HCT116 (cell line): ENCODE measurements at regions not wholly inside any gene's neighbourhood (a gene's known extent, or its start where the extent isn't known, plus 50 kb on each side); places are given as distances from the start of the nearest gene placed in this dataset.

Experiments
- ATAC-seq: fragments of 200-7000 bp; cut with Tn5 transposase; 2 replicates; pipeline ENCODE4 v1.9.1; 2020; ENCODE audit warnings: mild to moderate bottlenecking, moderate library complexity
- BruUV-seq: library from RNA; stranded (reverse); fragments of 400-500 nt; replicated peaks from 2 replicates; lab custom pipeline; 2021; lab: Mats Ljungman, UMichigan
- CTCF ChIA-PET: fragments of 300-600 bp; sonication (Branson Sonifier 250); formaldehyde crosslinking; loops from one replicate; lab custom pipeline; 2021; ENCODE audit warnings: antibody characterized with exemption; lab: Charles Lee
- POLR2A ChIA-PET: fragments of 300-600, 350-600 bp; sonication (Branson Sonifier 250); formaldehyde crosslinking; loops from one replicate; lab custom pipeline; 2021; ENCODE audit warnings: antibody characterized with exemption; lab: Charles Lee
- RAD21 ChIA-PET, 2 experiments: fragments of 300-600 bp; sonication (Branson Sonifier 250); formaldehyde crosslinking; loops; one replicate each; lab custom pipeline; 2023; ENCODE audit warnings: low total read pairs in 2 of 2; ENCODE audit not compliant: uncharacterized antibody in 2 of 2, unreplicated experiment in 2 of 2, low non-redundant PET in 1 of 2; lab: Charles Lee
- DNase-seq: peaks from one replicate; pipeline ENCODE4 v3.0.0-alpha.2; 2010; ENCODE audit warnings: low read depth, low spot score
- H2AFZ ChIP-seq: fragments of 200-600 bp; shearing (Covaris generic), sonication (generic); 2 replicates; pipeline ENCODE4 v1.6.1; 2017; ENCODE audit warnings: low read depth, mixed run types, mixed read lengths, antibody characterized with exemption, low read length; ENCODE audit not compliant: poor library complexity, severe bottlenecking
- H3K27ac ChIP-seq: 2 replicates; pipeline ENCODE4 v1.5.1; 2012; ENCODE audit warnings: low read depth, low read length
- H3K27me3 ChIP-seq: fragments of 200-600 bp; sonication (generic); 2 replicates; pipeline ENCODE4 v1.6.1; 2016; ENCODE audit warnings: mixed run types, low read length, mixed read lengths; ENCODE audit not compliant: insufficient read depth
- H3K36me3 ChIP-seq, 2 experiments: fragments of 200-500 bp in 1 of 2; fragments of 200-600 bp in 1 of 2; sonication (Bioruptor generic) in 1 of 2; sonication (generic) in 1 of 2; 2 replicates each; pipeline versions ENCODE4 v1.5.1 to v1.6.1; 2014 to 2016; ENCODE audit warnings: low read length in 2 of 2, inconsistent platforms in 1 of 2, mixed read lengths in 1 of 2, mixed run types in 1 of 2; ENCODE audit not compliant: insufficient read depth in 2 of 2, control insufficient read depth in 1 of 2
- H3K4me1 ChIP-seq, 2 experiments: fragments of 200-600 bp in 1 of 2; sonication (generic) in 1 of 2; 2 replicates each; pipeline versions ENCODE4 v1.5.1 to v1.6.1; 2012 to 2017; ENCODE audit warnings: low read length in 2 of 2, inconsistent platforms in 1 of 2, mild to moderate bottlenecking in 1 of 2, mixed read lengths in 1 of 2, mixed run types in 1 of 2, moderate library complexity in 1 of 2; ENCODE audit not compliant: insufficient read depth in 2 of 2, control insufficient read depth in 1 of 2
- H3K4me2 ChIP-seq: fragments of 200-600 bp; sonication (generic); 2 replicates; pipeline ENCODE4 v1.6.1; 2017; ENCODE audit warnings: mixed run types, low read length, mixed read lengths
- H3K4me3 ChIP-seq, 2 experiments: fragments of 200-600 bp in 1 of 2; sonication (generic) in 1 of 2; replicated peaks in 1 of 2; 2 replicates each; pipeline ENCODE4 v1.5.1; 2011 to 2016; ENCODE audit warnings: low read length in 2 of 2, control low read depth in 1 of 2, low read depth in 1 of 2, mild to moderate bottlenecking in 1 of 2, mixed read lengths in 1 of 2, mixed run types in 1 of 2
- H3K79me2 ChIP-seq: fragments of 200-600 bp; sonication (generic); 2 replicates; pipeline ENCODE4 v1.6.1; 2017; ENCODE audit warnings: mild to moderate bottlenecking, mixed run types, low read length, moderate library complexity, mixed read lengths; ENCODE audit not compliant: insufficient read depth
- H3K9ac ChIP-seq: fragments of 200-600 bp; sonication (generic); 2 replicates; pipeline ENCODE4 v1.6.1; 2016; ENCODE audit warnings: low read length, mixed read lengths
- H3K9me2 ChIP-seq: fragments of 200-600 bp; sonication (generic), shearing (Covaris generic); 2 replicates; pipeline ENCODE4 v1.6.1; 2017; ENCODE audit warnings: mixed run types, mild to moderate bottlenecking, moderate library complexity; ENCODE audit not compliant: insufficient read depth
- H3K9me3 ChIP-seq, 2 experiments: fragments of 200-500 bp in 1 of 2; fragments of 200-600 bp in 1 of 2; sonication (Bioruptor generic) in 1 of 2; sonication (generic) in 1 of 2; 2 replicates each; pipeline ENCODE4 v1.6.1; 2014 to 2017; ENCODE audit warnings: low read length in 2 of 2, mixed read lengths in 2 of 2, inconsistent platforms in 1 of 2, low read depth in 1 of 2, mild to moderate bottlenecking in 1 of 2, mixed run types in 1 of 2, moderate library complexity in 1 of 2; ENCODE audit not compliant: control insufficient read depth in 1 of 2, insufficient read depth in 1 of 2
- H4K20me1 ChIP-seq: fragments of 200-600 bp; sonication (generic), shearing (Covaris generic); 2 replicates; pipeline ENCODE4 v1.6.1; 2017; ENCODE audit warnings: mixed run types, mild to moderate bottlenecking, moderate library complexity; ENCODE audit not compliant: insufficient read depth
- CBX3 ChIP-seq: IDR thresholded peaks from 2 replicates; pipeline ENCODE4 v1.6.1; 2012; ENCODE audit warnings: low read depth
- EGR1 ChIP-seq: IDR thresholded peaks from 2 replicates; pipeline ENCODE4 v1.6.1; 2012; ENCODE audit warnings: low read depth
- ELF1 ChIP-seq: IDR thresholded peaks from 2 replicates; pipeline ENCODE4 v1.6.1; 2012; ENCODE audit warnings: low read depth, borderline replicate concordance
- EZH2phosphoT487 ChIP-seq: fragments of 200-600 bp; IDR thresholded peaks from 2 replicates; pipeline ENCODE4 v1.6.1; 2018; ENCODE audit warnings: antibody characterized with exemption, borderline replicate concordance
- FOSL1 ChIP-seq: IDR thresholded peaks from 2 replicates; pipeline ENCODE4 v1.6.1; 2012; ENCODE audit warnings: low read depth
- JUND ChIP-seq: IDR thresholded peaks from 2 replicates; pipeline ENCODE4 v1.6.1; 2012
- POLR2A ChIP-seq: IDR thresholded peaks from 2 replicates; pipeline ENCODE4 v1.7.0; 2011; ENCODE audit warnings: borderline replicate concordance; ENCODE audit not compliant: insufficient read depth, insufficient read length; ENCODE audit errors: extremely low read depth
- POLR2AphosphoS5 ChIP-seq: IDR thresholded peaks from 2 replicates; pipeline ENCODE4 v1.6.1; 2011; ENCODE audit warnings: mild to moderate bottlenecking, low read depth, low read length, moderate library complexity
- RAD21 ChIP-seq: IDR thresholded peaks from 2 replicates; pipeline ENCODE4 v1.6.1; 2012; ENCODE audit warnings: low read depth, mild to moderate bottlenecking
- SIN3A ChIP-seq: IDR thresholded peaks from 2 replicates; pipeline ENCODE4 v1.6.1; 2012; ENCODE audit warnings: low read depth
- YY1 ChIP-seq: IDR thresholded peaks from 2 replicates; pipeline ENCODE4 v1.6.1; 2011; ENCODE audit warnings: low read length, low read depth, moderate library complexity, mild to moderate bottlenecking; ENCODE audit not compliant: insufficient replicate concordance; ENCODE audit errors: extremely low read depth
- ZFX ChIP-seq: fragments of 450-650 bp; IDR thresholded peaks from 2 replicates; pipeline ENCODE4 v1.6.1; 2017
- ZNF274 ChIP-seq: fragments of 200-500 bp; sonication (Bioruptor generic); IDR thresholded peaks from 2 replicates; pipeline ENCODE4 v1.6.1; 2014; ENCODE audit warnings: mild to moderate bottlenecking, low read depth, low read length, inconsistent platforms
- intact Hi-C: fragments of 100-400 bp; cut with micrococcal nuclease; formaldehyde crosslinking; loops from 2 replicates; pipeline ENCODE4 v1.10.0; 2022
- TF ChIP-seq, protein P1 (sequence below): IDR thresholded peaks from 2 replicates; pipeline ENCODE4 v1.6.1; 2012
- TF ChIP-seq, protein P2 (sequence below): IDR thresholded peaks from 2 replicates; pipeline ENCODE4 v1.6.1; 2012; ENCODE audit warnings: low read depth
- TF ChIP-seq, protein P3 (sequence below), 3 experiments: fragments of 200-600 bp in 1 of 3; sonication (generic) in 1 of 3; IDR thresholded peaks in 2 of 3; conservative IDR thresholded peaks in 1 of 3; 2 replicates each; pipeline ENCODE4 v1.5.1; 2012 to 2017; ENCODE audit warnings: low read depth in 2 of 3, low read length in 2 of 3, antibody characterized with exemption in 1 of 3, borderline replicate concordance in 1 of 3, control low read depth in 1 of 3, mild to moderate bottlenecking in 1 of 3, mixed read lengths in 1 of 3, mixed run types in 1 of 3, moderate library complexity in 1 of 3; ENCODE audit not compliant: insufficient read depth in 1 of 3
- TF ChIP-seq, protein P4 (sequence below): IDR thresholded peaks from 2 replicates; pipeline ENCODE4 v1.6.1; 2011; ENCODE audit warnings: mild to moderate bottlenecking, low read length, moderate library complexity; ENCODE audit not compliant: insufficient replicate concordance; ENCODE audit errors: extremely low read depth

DNA sequence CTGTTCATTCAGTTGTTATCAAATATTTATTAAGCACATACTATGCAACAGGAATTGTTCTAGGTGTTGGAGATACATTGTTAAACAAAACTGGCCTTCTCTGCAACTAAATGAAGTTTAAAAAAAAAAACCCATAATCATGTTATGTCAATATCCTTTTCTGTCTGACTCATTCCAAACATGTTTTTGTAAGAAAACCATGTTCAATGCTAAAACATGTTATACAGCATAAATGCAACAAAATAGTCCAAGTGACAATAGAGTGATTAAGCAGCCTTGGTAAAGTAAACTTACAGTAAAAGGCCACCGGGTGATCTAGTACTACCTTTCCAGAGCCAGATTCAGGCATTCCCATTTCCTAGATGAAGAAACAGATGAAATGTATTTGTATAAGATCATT, 278.0 kb upstream of the NECTIN3 start:
- no TSS peak for BruUV-seq
- H3K79me2 ChIP-seq = no peaks in the 10 kb centered on the region
- intact Hi-C loops = no loop called here
- DNase-seq (no peak), ATAC-seq (no peak)
- no peak overlapping the region for H3K4me3 ChIP-seq
- H3K36me3 ChIP-seq = no peaks in the 10 kb centered on the region
- CTCF ChIA-PET = no interaction called here
- no peaks in the 10 kb centered on the region for H3K27me3 ChIP-seq
- no peaks in the 10 kb centered on the region for H3K9me2 ChIP-seq
- H3K9ac ChIP-seq = no peak overlapping the region
- H3K9me3 ChIP-seq = no peaks in the 10 kb centered on the region
- RAD21 ChIA-PET = no interaction called here
- H3K4me2 ChIP-seq = no peak overlapping the region
- H4K20me1 ChIP-seq = no peaks in the 10 kb centered on the region
- H3K4me1 ChIP-seq = no peaks in the 10 kb centered on the region
- no peak overlapping the region for H2AFZ ChIP-seq
- no peak for TF ChIP-seq CBX3
- TF ChIP-seq, protein P1, sequence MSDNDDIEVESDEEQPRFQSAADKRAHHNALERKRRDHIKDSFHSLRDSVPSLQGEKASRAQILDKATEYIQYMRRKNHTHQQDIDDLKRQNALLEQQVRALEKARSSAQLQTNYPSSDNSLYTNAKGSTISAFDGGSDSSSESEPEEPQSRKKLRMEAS = no peak
- TF ChIP-seq EZH2phosphoT487 = no peak
- TF ChIP-seq, protein P2, sequence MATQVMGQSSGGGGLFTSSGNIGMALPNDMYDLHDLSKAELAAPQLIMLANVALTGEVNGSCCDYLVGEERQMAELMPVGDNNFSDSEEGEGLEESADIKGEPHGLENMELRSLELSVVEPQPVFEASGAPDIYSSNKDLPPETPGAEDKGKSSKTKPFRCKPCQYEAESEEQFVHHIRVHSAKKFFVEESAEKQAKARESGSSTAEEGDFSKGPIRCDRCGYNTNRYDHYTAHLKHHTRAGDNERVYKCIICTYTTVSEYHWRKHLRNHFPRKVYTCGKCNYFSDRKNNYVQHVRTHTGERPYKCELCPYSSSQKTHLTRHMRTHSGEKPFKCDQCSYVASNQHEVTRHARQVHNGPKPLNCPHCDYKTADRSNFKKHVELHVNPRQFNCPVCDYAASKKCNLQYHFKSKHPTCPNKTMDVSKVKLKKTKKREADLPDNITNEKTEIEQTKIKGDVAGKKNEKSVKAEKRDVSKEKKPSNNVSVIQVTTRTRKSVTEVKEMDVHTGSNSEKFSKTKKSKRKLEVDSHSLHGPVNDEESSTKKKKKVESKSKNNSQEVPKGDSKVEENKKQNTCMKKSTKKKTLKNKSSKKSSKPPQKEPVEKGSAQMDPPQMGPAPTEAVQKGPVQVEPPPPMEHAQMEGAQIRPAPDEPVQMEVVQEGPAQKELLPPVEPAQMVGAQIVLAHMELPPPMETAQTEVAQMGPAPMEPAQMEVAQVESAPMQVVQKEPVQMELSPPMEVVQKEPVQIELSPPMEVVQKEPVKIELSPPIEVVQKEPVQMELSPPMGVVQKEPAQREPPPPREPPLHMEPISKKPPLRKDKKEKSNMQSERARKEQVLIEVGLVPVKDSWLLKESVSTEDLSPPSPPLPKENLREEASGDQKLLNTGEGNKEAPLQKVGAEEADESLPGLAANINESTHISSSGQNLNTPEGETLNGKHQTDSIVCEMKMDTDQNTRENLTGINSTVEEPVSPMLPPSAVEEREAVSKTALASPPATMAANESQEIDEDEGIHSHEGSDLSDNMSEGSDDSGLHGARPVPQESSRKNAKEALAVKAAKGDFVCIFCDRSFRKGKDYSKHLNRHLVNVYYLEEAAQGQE = no peak
- TF ChIP-seq, protein P3, sequence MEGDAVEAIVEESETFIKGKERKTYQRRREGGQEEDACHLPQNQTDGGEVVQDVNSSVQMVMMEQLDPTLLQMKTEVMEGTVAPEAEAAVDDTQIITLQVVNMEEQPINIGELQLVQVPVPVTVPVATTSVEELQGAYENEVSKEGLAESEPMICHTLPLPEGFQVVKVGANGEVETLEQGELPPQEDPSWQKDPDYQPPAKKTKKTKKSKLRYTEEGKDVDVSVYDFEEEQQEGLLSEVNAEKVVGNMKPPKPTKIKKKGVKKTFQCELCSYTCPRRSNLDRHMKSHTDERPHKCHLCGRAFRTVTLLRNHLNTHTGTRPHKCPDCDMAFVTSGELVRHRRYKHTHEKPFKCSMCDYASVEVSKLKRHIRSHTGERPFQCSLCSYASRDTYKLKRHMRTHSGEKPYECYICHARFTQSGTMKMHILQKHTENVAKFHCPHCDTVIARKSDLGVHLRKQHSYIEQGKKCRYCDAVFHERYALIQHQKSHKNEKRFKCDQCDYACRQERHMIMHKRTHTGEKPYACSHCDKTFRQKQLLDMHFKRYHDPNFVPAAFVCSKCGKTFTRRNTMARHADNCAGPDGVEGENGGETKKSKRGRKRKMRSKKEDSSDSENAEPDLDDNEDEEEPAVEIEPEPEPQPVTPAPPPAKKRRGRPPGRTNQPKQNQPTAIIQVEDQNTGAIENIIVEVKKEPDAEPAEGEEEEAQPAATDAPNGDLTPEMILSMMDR (IDR thresholded peaks at IDR 0.05 in 2 of 3, conservative IDR thresholded peaks at IDR 0.05 in 1 of 3; ENCODE audit: borderline replicate concordance in 1 of 3, insufficient read depth in 1 of 3, low read depth in 2 of 3, low read length in 2 of 3) = no peak
- no peak for TF ChIP-seq YY1
- TF ChIP-seq, protein P4, sequence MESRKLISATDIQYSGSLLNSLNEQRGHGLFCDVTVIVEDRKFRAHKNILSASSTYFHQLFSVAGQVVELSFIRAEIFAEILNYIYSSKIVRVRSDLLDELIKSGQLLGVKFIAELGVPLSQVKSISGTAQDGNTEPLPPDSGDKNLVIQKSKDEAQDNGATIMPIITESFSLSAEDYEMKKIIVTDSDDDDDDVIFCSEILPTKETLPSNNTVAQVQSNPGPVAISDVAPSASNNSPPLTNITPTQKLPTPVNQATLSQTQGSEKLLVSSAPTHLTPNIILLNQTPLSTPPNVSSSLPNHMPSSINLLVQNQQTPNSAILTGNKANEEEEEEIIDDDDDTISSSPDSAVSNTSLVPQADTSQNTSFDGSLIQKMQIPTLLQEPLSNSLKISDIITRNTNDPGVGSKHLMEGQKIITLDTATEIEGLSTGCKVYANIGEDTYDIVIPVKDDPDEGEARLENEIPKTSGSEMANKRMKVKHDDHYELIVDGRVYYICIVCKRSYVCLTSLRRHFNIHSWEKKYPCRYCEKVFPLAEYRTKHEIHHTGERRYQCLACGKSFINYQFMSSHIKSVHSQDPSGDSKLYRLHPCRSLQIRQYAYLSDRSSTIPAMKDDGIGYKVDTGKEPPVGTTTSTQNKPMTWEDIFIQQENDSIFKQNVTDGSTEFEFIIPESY = no peak
- no peak for TF ChIP-seq POLR2AphosphoS5
- no peak for TF ChIP-seq ELF1
- no peak for TF ChIP-seq RAD21
- no peak for TF ChIP-seq EGR1
- TF ChIP-seq FOSL1 = no peak
- TF ChIP-seq SIN3A = no peak
- no peak for TF ChIP-seq POLR2A
- TF ChIP-seq ZNF274 = no peak
- TF ChIP-seq JUND = no peak
- no peak for TF ChIP-seq ZFX
- TF ChIP-seq, all 23 proteins: peak for 0
- POLR2A ChIA-PET = no interaction called here
- H3K27ac ChIP-seq = no peak overlapping the region
